GM23338 (cell line): ENCODE measurements at regions not wholly inside any gene's neighbourhood (a gene's known extent, or its start where the extent isn't known, plus 50 kb on each side); places are given as distances from the start of the nearest gene placed in this dataset.

Experiments
- CREB1 ChIP-seq: fragments of 250-450 bp; sonication (Bioruptor Pico); IDR thresholded peaks from 2 replicates; pipeline ENCODE4 v1.5.0; 2020; ENCODE audit warnings: low read depth, mild to moderate bottlenecking, moderate library complexity
- EZH2phosphoT487 ChIP-seq: fragments of 200-600 bp; sonication (generic); IDR thresholded peaks from one replicate; pipeline ENCODE4 v1.8.1; 2018; ENCODE audit warnings: antibody characterized with exemption; ENCODE audit not compliant: unreplicated experiment

GRCh38 chr6:133748628-133749027, 140.3 kb upstream of the TCF21 start:
- no peak for TF ChIP-seq CREB1 (CRISPR knock-in tag)
- no peak for TF ChIP-seq EZH2phosphoT487
